H1 (cell line): ENCODE measurements at regions not wholly inside any gene's neighbourhood (a gene's known extent, or its start where the extent isn't known, plus 50 kb on each side); places are given as distances from the start of the nearest gene placed in this dataset.

Source experiments
- CTCF ChIA-PET: fragments of 300-600 bp; sonication (Branson Sonifier 250); formaldehyde crosslinking; loops from one replicate; lab custom pipeline; 2021; ENCODE audit not compliant: partially characterized antibody; lab: Charles Lee
- POLR2A ChIA-PET: fragments of 300-600 bp; sonication (Branson Sonifier 250); formaldehyde crosslinking; loops from one replicate; lab custom pipeline; 2021; ENCODE audit warnings: inconsistent platforms; ENCODE audit not compliant: partially characterized antibody; lab: Charles Lee
- DNase-seq, 2 experiments: peaks; one replicate each; pipeline versions ENCODE4 v3.0.0 to v3.0.0-alpha.2; 2010 to 2022; ENCODE audit warnings: low spot score in 2 of 2, low read depth in 1 of 2, mixed read lengths in 1 of 2
- FAIRE-seq: peaks from 2 replicates; lab custom pipeline; 2011; peaks lifted over from hg19 to GRCh38; lab: Jason Lieb, UNC
- H2AFZ ChIP-seq: 2 replicates; pipeline ENCODE4 v1.8.1; 2012; ENCODE audit warnings: low read length, inconsistent platforms
- H2AK5ac ChIP-seq: 2 replicates; pipeline ENCODE4 v1.6.1; 2013; ENCODE audit warnings: low read depth, low read length
- H2BK120ac ChIP-seq: replicated peaks from 2 replicates; pipeline ENCODE3; 2013; ENCODE audit warnings: low read depth, low read length, inconsistent platforms
- H2BK12ac ChIP-seq: 2 replicates; pipeline ENCODE4 v1.6.1; 2013; ENCODE audit warnings: low read depth, low read length
- H2BK15ac ChIP-seq: 2 replicates; pipeline ENCODE4 v1.6.1; 2013; ENCODE audit warnings: low read length
- H2BK20ac ChIP-seq: 2 replicates; pipeline ENCODE4 v1.6.1; 2013; ENCODE audit warnings: low read length
- H2BK5ac ChIP-seq: 2 replicates; pipeline ENCODE4 v1.6.1; 2013; ENCODE audit warnings: low read depth, low read length
- H3K14ac ChIP-seq: 2 replicates; pipeline ENCODE4 v1.6.1; 2013; ENCODE audit warnings: inconsistent platforms; ENCODE audit not compliant: insufficient read length
- H3K18ac ChIP-seq: 2 replicates; pipeline ENCODE4 v1.6.1; 2013; ENCODE audit warnings: low read length; ENCODE audit errors: extremely low read depth
- H3K23ac ChIP-seq: 2 replicates; pipeline ENCODE4 v1.6.1; 2013; ENCODE audit warnings: inconsistent platforms; ENCODE audit not compliant: insufficient read length
- H3K23me2 ChIP-seq: 2 replicates; pipeline ENCODE4 v1.6.1; 2013; ENCODE audit warnings: low read depth, low read length
- H3K27ac ChIP-seq: 2 replicates; pipeline ENCODE4 v1.6.1; 2011; ENCODE audit warnings: low read depth, low read length, inconsistent platforms
- H3K27me3 ChIP-seq, 4 experiments: replicated peaks in 1 of 4; 1 replicate in 1 of 4; 2 replicates in 3 of 4; pipeline versions ENCODE4 v1.6.1 to v1.8.1; 2011 to 2013; ENCODE audit warnings: low read length in 3 of 4, mild to moderate bottlenecking in 3 of 4, inconsistent platforms in 2 of 4, mixed read lengths in 2 of 4, moderate library complexity in 1 of 4; ENCODE audit not compliant: control insufficient read depth in 3 of 4, insufficient read depth in 3 of 4; ENCODE audit errors: extremely low read depth in 1 of 4
- H3K36me3 ChIP-seq, 4 experiments: 2 replicates each; pipeline versions ENCODE4 v1.6.1 to v1.8.1; 2011 to 2013; ENCODE audit warnings: mild to moderate bottlenecking in 4 of 4, low read length in 3 of 4, moderate library complexity in 2 of 4, control low read depth in 1 of 4, inconsistent platforms in 1 of 4; ENCODE audit not compliant: insufficient read depth in 4 of 4, control insufficient read depth in 2 of 4
- H3K4ac ChIP-seq: replicated peaks from 2 replicates; pipeline ENCODE3; 2013; ENCODE audit warnings: low read length, low read depth, mixed read lengths, inconsistent platforms; ENCODE audit not compliant: insufficient read length
- H3K4me1 ChIP-seq, 4 experiments: replicated peaks in 1 of 4; 1 replicate in 1 of 4; 2 replicates in 3 of 4; pipeline versions ENCODE4 v1.6.1 to v1.8.1; 2011 to 2013; ENCODE audit warnings: low read length in 3 of 4, inconsistent platforms in 2 of 4, mixed read lengths in 1 of 4; ENCODE audit not compliant: insufficient read depth in 4 of 4, control insufficient read depth in 3 of 4
- H3K4me2 ChIP-seq, 2 experiments: 2 replicates each; pipeline versions ENCODE4 v1.6.1 to v1.8.1; 2011 to 2013; ENCODE audit warnings: low read depth in 2 of 2, low read length in 2 of 2, control low read depth in 1 of 2, inconsistent platforms in 1 of 2, mild to moderate bottlenecking in 1 of 2; ENCODE audit not compliant: insufficient read depth in 1 of 2
- H3K4me3 ChIP-seq, 4 experiments: fragments of 200-600, 300-600 bp in 1 of 4; sonication (generic), shearing (Covaris generic), sonication (Bioruptor Twin) in 1 of 4; 2 replicates each; pipeline versions ENCODE4 v1.5.1 to v1.8.1; 2011 to 2016; ENCODE audit warnings: low read length in 4 of 4, low read depth in 3 of 4, control low read depth in 2 of 4, inconsistent platforms in 2 of 4, mild to moderate bottlenecking in 2 of 4, mixed read lengths in 1 of 4, moderate library complexity in 1 of 4; ENCODE audit not compliant: insufficient read depth in 2 of 4; ENCODE audit errors: extremely low read depth in 1 of 4
- H3K56ac ChIP-seq: replicated peaks from 2 replicates; pipeline ENCODE3; 2013; ENCODE audit warnings: low read depth, mild to moderate bottlenecking, mixed read lengths, low read length, inconsistent platforms; ENCODE audit not compliant: insufficient read length
- H3K79me1 ChIP-seq: 2 replicates; pipeline ENCODE4 v1.6.1; 2013; ENCODE audit warnings: low read depth, low read length, control low read depth
- H3K79me2 ChIP-seq, 2 experiments: 2 replicates each; pipeline versions ENCODE4 v1.6.1 to v1.8.1; 2012 to 2013; ENCODE audit warnings: low read length in 2 of 2, mild to moderate bottlenecking in 2 of 2, inconsistent platforms in 1 of 2; ENCODE audit not compliant: insufficient read depth in 2 of 2, control insufficient read depth in 1 of 2
- H3K9ac ChIP-seq, 4 experiments: replicated peaks in 1 of 4; 1 replicate in 1 of 4; 2 replicates in 3 of 4; pipeline versions ENCODE4 v1.6.1 to v1.8.1; 2011 to 2013; ENCODE audit warnings: low read depth in 3 of 4, low read length in 3 of 4, control low read depth in 2 of 4, mild to moderate bottlenecking in 2 of 4, moderate library complexity in 2 of 4, inconsistent platforms in 1 of 4; ENCODE audit errors: extremely low read depth in 1 of 4
- H3K9me3 ChIP-seq, 2 experiments: 2 replicates each; pipeline versions ENCODE4 v1.6.1 to v1.8.1; 2012 to 2013; ENCODE audit warnings: mild to moderate bottlenecking in 2 of 2, moderate library complexity in 2 of 2, control low read depth in 1 of 2, inconsistent platforms in 1 of 2, low read depth in 1 of 2, low read length in 1 of 2, mixed read lengths in 1 of 2; ENCODE audit not compliant: insufficient read depth in 2 of 2
- H4K20me1 ChIP-seq, 2 experiments: replicated peaks in 1 of 2; 2 replicates each; pipeline versions ENCODE3 to v1.8.1; 2011 to 2013; ENCODE audit warnings: inconsistent platforms in 2 of 2, low read length in 2 of 2, mild to moderate bottlenecking in 1 of 2; ENCODE audit not compliant: insufficient read depth in 2 of 2, control insufficient read depth in 1 of 2
- H4K5ac ChIP-seq: 2 replicates; pipeline ENCODE4 v1.6.1; 2013; ENCODE audit warnings: low read length, low read depth, mixed read lengths, inconsistent platforms; ENCODE audit not compliant: insufficient read length
- H4K8ac ChIP-seq: 2 replicates; pipeline ENCODE4 v1.8.0; 2013; ENCODE audit warnings: mild to moderate bottlenecking, moderate library complexity, low read length, inconsistent platforms; ENCODE audit not compliant: insufficient read depth; ENCODE audit errors: extremely low read depth
- H4K91ac ChIP-seq: replicated peaks from 2 replicates; pipeline ENCODE3; 2013; ENCODE audit warnings: low read length, mixed read lengths, inconsistent platforms; ENCODE audit not compliant: insufficient read length
- BACH1 ChIP-seq: IDR thresholded peaks from 2 replicates; pipeline ENCODE4 v1.6.1; 2012; ENCODE audit warnings: low read length, improper control_type of control experiment
- EGR1 ChIP-seq: IDR thresholded peaks from 2 replicates; pipeline ENCODE4 v1.6.1; 2011; ENCODE audit warnings: low read depth, low read length, borderline replicate concordance
- EP300 ChIP-seq, 2 experiments: IDR thresholded peaks; 1 replicate in 1 of 2; 2 replicates in 1 of 2; pipeline ENCODE4 v1.6.1; 2011 to 2012; ENCODE audit warnings: low read depth in 2 of 2, low read length in 2 of 2, mild to moderate bottlenecking in 2 of 2, borderline replicate concordance in 1 of 2, inconsistent platforms in 1 of 2, moderate library complexity in 1 of 2
- GABPA ChIP-seq: IDR thresholded peaks from 2 replicates; pipeline ENCODE4 v1.6.1; 2011; ENCODE audit warnings: mild to moderate bottlenecking, low read length, moderate library complexity, borderline replicate concordance; ENCODE audit not compliant: insufficient read depth
- POLR2AphosphoS5 ChIP-seq: IDR thresholded peaks from 2 replicates; pipeline ENCODE4 v1.6.1; 2011; ENCODE audit warnings: low read depth, low read length
- RFX5 ChIP-seq: IDR thresholded peaks from 2 replicates; pipeline ENCODE4 v1.6.1; 2011; ENCODE audit warnings: low read depth, low read length, improper control_type of control experiment, borderline replicate concordance
- TBP ChIP-seq: IDR thresholded peaks from 2 replicates; pipeline ENCODE4 v1.6.1; 2011; ENCODE audit warnings: low read depth, low read length, improper control_type of control experiment
- TCF12 ChIP-seq: IDR thresholded peaks from 2 replicates; pipeline ENCODE4 v1.6.1; 2011; ENCODE audit warnings: low read depth, mild to moderate bottlenecking, low read length
- TEAD4 ChIP-seq: IDR thresholded peaks from 2 replicates; pipeline ENCODE4 v1.6.1; 2012; ENCODE audit warnings: low read depth, low read length, inconsistent platforms, mixed read lengths
- WGBS, 2 experiments: shearing (Covaris generic) in 1 of 2; methylation state at CpG; one replicate each; pipeline versions ENCODE4 v1.1.6 to v1.1.7; 2013 to 2015; ENCODE audit warnings: low lambda C conversion rate in 2 of 2, mixed read lengths in 2 of 2, inconsistent platforms in 1 of 2, low coverage in 1 of 2, missing lambda C conversion rate in 1 of 2; ENCODE audit not compliant: insufficient replicate concordance in 2 of 2, insufficient coverage in 1 of 2, insufficient read length in 1 of 2; ENCODE audit errors: extremely low coverage in 1 of 2, missing lambda C conversion rate in 1 of 2; 5-methylcytosine and 5-hydroxymethylcytosine counted together
- TF ChIP-seq, protein P1 (sequence below), 3 experiments: IDR thresholded peaks; 1 replicate in 2 of 3; 2 replicates in 1 of 3; pipeline versions ENCODE4 v1.5.1 to v1.6.1; 2011; ENCODE audit warnings: low read length in 3 of 3, mild to moderate bottlenecking in 3 of 3, inconsistent platforms in 2 of 3, low read depth in 1 of 3, moderate library complexity in 1 of 3; ENCODE audit not compliant: insufficient read depth in 1 of 3; ENCODE audit errors: control extremely low read depth in 1 of 3

GRCh38 chr2:143946436-143947391 lies 573.2 kb downstream of the ZEB2 start:
- H3K79me1 ChIP-seq, result no peaks in the 10 kb centered on the region
- 90% methylated on average over 18 of the region's 18 CpGs; no CpG with 5 or more reads in 1 of the 2 experiments for WGBS, 2 experiments
- H3K14ac ChIP-seq, result no peak overlapping the region
- FAIRE-seq, result no peak
- H3K27ac ChIP-seq, result no peak overlapping the region
- no peak overlapping the region for H2BK5ac ChIP-seq
- H3K4me3 ChIP-seq, result no peak overlapping the region
- H2BK120ac ChIP-seq, result no peak overlapping the region
- no peaks in the 10 kb centered on the region for H3K9me3 ChIP-seq
- H3K23me2 ChIP-seq, result no peaks in the 10 kb centered on the region
- no peak overlapping the region for H2BK20ac ChIP-seq
- H4K91ac ChIP-seq, result no peak overlapping the region
- H3K27me3 ChIP-seq, result no peaks in the 10 kb centered on the region
- H3K18ac ChIP-seq, result no peak overlapping the region
- no peak overlapping the region for H3K23ac ChIP-seq
- POLR2A ChIA-PET, result no interaction called here
- H2BK15ac ChIP-seq, result no peak overlapping the region
- H3K4me1 ChIP-seq, result no peaks in the 10 kb centered on the region
- H3K4ac ChIP-seq, result no peak overlapping the region
- no peak overlapping the region for H3K9ac ChIP-seq
- no peak overlapping the region for H2AK5ac ChIP-seq
- no peak overlapping the region for H2BK12ac ChIP-seq
- H3K36me3 ChIP-seq, result no peaks in the 10 kb centered on the region
- no peak overlapping the region for H3K4me2 ChIP-seq
- no peak overlapping the region; the same call in 1 of the 2 replicates for H4K8ac ChIP-seq
- H4K20me1 ChIP-seq, result no peaks in the 10 kb centered on the region
- H2AFZ ChIP-seq, result no peak overlapping the region
- DNase-seq, result no peak
- no peaks in the 10 kb centered on the region for H3K79me2 ChIP-seq
- no peak overlapping the region for H4K5ac ChIP-seq
- H3K56ac ChIP-seq, result no peak overlapping the region
- CTCF ChIA-PET, result interaction anchor here (0.6 to 0.8 kb wide), 2 partner anchors 68 to 557 kb away, joined by 3 read pairs; no protein-coding TSS in a partner anchor
- TF ChIP-seq GABPA, result no peak
- no peak for TF ChIP-seq EP300 (IDR thresholded peaks at IDR 0.05; ENCODE audit: borderline replicate concordance in 1 of 2, low read depth in 2 of 2, low read length in 2 of 2)
- no peak for TF ChIP-seq POLR2AphosphoS5
- TF ChIP-seq, protein P1, sequence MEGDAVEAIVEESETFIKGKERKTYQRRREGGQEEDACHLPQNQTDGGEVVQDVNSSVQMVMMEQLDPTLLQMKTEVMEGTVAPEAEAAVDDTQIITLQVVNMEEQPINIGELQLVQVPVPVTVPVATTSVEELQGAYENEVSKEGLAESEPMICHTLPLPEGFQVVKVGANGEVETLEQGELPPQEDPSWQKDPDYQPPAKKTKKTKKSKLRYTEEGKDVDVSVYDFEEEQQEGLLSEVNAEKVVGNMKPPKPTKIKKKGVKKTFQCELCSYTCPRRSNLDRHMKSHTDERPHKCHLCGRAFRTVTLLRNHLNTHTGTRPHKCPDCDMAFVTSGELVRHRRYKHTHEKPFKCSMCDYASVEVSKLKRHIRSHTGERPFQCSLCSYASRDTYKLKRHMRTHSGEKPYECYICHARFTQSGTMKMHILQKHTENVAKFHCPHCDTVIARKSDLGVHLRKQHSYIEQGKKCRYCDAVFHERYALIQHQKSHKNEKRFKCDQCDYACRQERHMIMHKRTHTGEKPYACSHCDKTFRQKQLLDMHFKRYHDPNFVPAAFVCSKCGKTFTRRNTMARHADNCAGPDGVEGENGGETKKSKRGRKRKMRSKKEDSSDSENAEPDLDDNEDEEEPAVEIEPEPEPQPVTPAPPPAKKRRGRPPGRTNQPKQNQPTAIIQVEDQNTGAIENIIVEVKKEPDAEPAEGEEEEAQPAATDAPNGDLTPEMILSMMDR (IDR thresholded peaks at IDR 0.05; ENCODE audit: control extremely low read depth in 1 of 3, insufficient read depth in 1 of 3, low read depth in 1 of 3, low read length in 3 of 3), result no peak
- no peak for TF ChIP-seq BACH1
- TF ChIP-seq TCF12, result no peak
- no peak for TF ChIP-seq TEAD4
- TF ChIP-seq TBP, result no peak
- no peak for TF ChIP-seq EGR1
- no peak for TF ChIP-seq RFX5
